Endodermal cell (in vitro differentiated cells): ENCODE measurements at regions not wholly inside any gene's neighbourhood (a gene's known extent, or its start where the extent isn't known, plus 50 kb on each side); places are given as distances from the start of the nearest gene placed in this dataset.

Source experiments
- DNase-seq: peaks from one replicate; pipeline ENCODE4 v3.0.0-alpha.2; 2017
- H3K27ac ChIP-seq: 2 replicates; pipeline ENCODE4 v1.5.1; 2013; ENCODE audit warnings: mild to moderate bottlenecking, low read depth, low read length, moderate library complexity
- H3K27me3 ChIP-seq: 2 replicates; pipeline ENCODE4 v1.6.1; 2013; ENCODE audit warnings: mild to moderate bottlenecking, low read length, moderate library complexity; ENCODE audit not compliant: insufficient read depth, control insufficient read depth, poor library complexity, severe bottlenecking
- H3K36me3 ChIP-seq: 2 replicates; pipeline ENCODE4 v1.7.0; 2013; ENCODE audit warnings: mild to moderate bottlenecking, low read length, moderate library complexity; ENCODE audit not compliant: control insufficient read depth, insufficient read depth
- H3K4me1 ChIP-seq: one replicate; pipeline ENCODE4 v1.7.0; 2013; ENCODE audit warnings: low read length; ENCODE audit not compliant: control insufficient read depth, insufficient read depth
- H3K4me3 ChIP-seq: 2 replicates; pipeline ENCODE4 v1.5.1; 2013; ENCODE audit warnings: mild to moderate bottlenecking, low read length, moderate library complexity
- H3K9ac ChIP-seq: 2 replicates; pipeline ENCODE4 v1.6.1; 2013; ENCODE audit warnings: mild to moderate bottlenecking, low read length, moderate library complexity; ENCODE audit not compliant: poor library complexity, severe bottlenecking; ENCODE audit errors: extremely low read depth
- H3K9me3 ChIP-seq: 2 replicates; pipeline ENCODE4 v1.6.1; 2013; ENCODE audit warnings: mild to moderate bottlenecking, low read length, moderate library complexity; ENCODE audit not compliant: control insufficient read depth
- H3K27ac Mint-ChIP-seq: 2 replicates; pipeline ENCODE4 v1.8.0; 2020; ENCODE audit warnings: mixed read lengths
- H3K27me3 Mint-ChIP-seq: 2 replicates; pipeline ENCODE4 v1.8.0; 2021; ENCODE audit warnings: mild to moderate bottlenecking, mixed read lengths; ENCODE audit not compliant: insufficient read depth
- H3K36me3 Mint-ChIP-seq: 2 replicates; pipeline ENCODE4 v1.8.0; 2020; ENCODE audit warnings: low read depth, mixed read lengths
- H3K4me1 Mint-ChIP-seq: 2 replicates; pipeline ENCODE4 v1.8.0; 2020; ENCODE audit warnings: mixed read lengths
- H3K4me3 Mint-ChIP-seq: 2 replicates; pipeline ENCODE4 v1.8.0; 2020; ENCODE audit warnings: mild to moderate bottlenecking, moderate library complexity, mixed read lengths
- H3K9me3 Mint-ChIP-seq: 2 replicates; pipeline ENCODE4 v1.8.0; 2020; ENCODE audit warnings: mild to moderate bottlenecking, mixed read lengths
- CTCF ChIP-seq: fragments of 200-600 bp; sonication (generic); conservative IDR thresholded peaks from 2 replicates; pipeline ENCODE4 v1.5.0; 2021; ENCODE audit warnings: antibody characterized with exemption, mild to moderate bottlenecking
- WGBS, 2 experiments: methylation state at CpG; one replicate each; pipeline versions ENCODE4 v1.1.5 to v1.1.7; 2013; ENCODE audit warnings: missing lambda C conversion rate in 2 of 2, mixed read lengths in 1 of 2; ENCODE audit not compliant: insufficient coverage in 1 of 2, insufficient read length in 1 of 2; 5-methylcytosine and 5-hydroxymethylcytosine counted together

GRCh38 chr4:154953691-154954090 lies 172.6 kb downstream of the RBM46 start:
- H3K9me3 Mint-ChIP-seq = peaks cover 16% of the 10 kb centered on the region
- H3K27ac Mint-ChIP-seq = no peak overlapping the region
- H3K4me1 Mint-ChIP-seq = peaks cover 6% of the 10 kb centered on the region
- H3K4me1 ChIP-seq = no peaks in the 10 kb centered on the region
- H3K9ac ChIP-seq = no peak overlapping the region
- no peak for DNase-seq
- H3K27me3 ChIP-seq = no peaks in the 10 kb centered on the region
- no peak for TF ChIP-seq CTCF
- H3K36me3 Mint-ChIP-seq = no peaks in the 10 kb centered on the region
- no peak overlapping the region for H3K4me3 ChIP-seq
- H3K27me3 Mint-ChIP-seq = no peaks in the 10 kb centered on the region
- no peak overlapping the region for H3K27ac ChIP-seq
- no peak overlapping the region for H3K4me3 Mint-ChIP-seq
- peaks cover 28% of the 10 kb centered on the region for H3K9me3 ChIP-seq
- H3K36me3 ChIP-seq = no peaks in the 10 kb centered on the region

GRCh38 chr4:154954117-154954516 lies 173.0 kb downstream of the RBM46 start:
- Mint-ChIP-seq H3K36me3 (no peaks in the 10 kb centered on the region), H3K9me3 (peaks cover 15% of the 10 kb centered on the region)

GRCh38 chr4:154958121-154958520 lies 177.0 kb downstream of the RBM46 start:
- Mint-ChIP-seq H3K27me3 (no peaks in the 10 kb centered on the region), H3K9me3 (no peaks in the 10 kb centered on the region), H3K4me1 (peaks cover 6% of the 10 kb centered on the region), H3K36me3 (no peaks in the 10 kb centered on the region), H3K4me3 (no peak overlapping the region), H3K27ac (no peak overlapping the region)
- DNase-seq = no peak
- Histone ChIP-seq H3K36me3 (no peaks in the 10 kb centered on the region), H3K9me3 (peaks cover 10% of the 10 kb centered on the region), H3K27me3 (no peaks in the 10 kb centered on the region), H3K4me3 (no peak overlapping the region), H3K27ac (no peak overlapping the region), H3K4me1 (no peaks in the 10 kb centered on the region), H3K9ac (no peak overlapping the region)
- no peak for TF ChIP-seq CTCF

More at GRCh38 chr4:154954117-154954516, 173.0 kb downstream of the RBM46 start:
- Histone ChIP-seq H3K4me1 (no peaks in the 10 kb centered on the region), H3K27me3 (no peaks in the 10 kb centered on the region), H3K4me3 (no peak overlapping the region), H3K36me3 (no peaks in the 10 kb centered on the region), H3K9ac (no peak overlapping the region), H3K9me3 (peaks cover 24% of the 10 kb centered on the region), H3K27ac (no peak overlapping the region)
- Mint-ChIP-seq H3K4me3 (no peak overlapping the region), H3K27ac (no peak overlapping the region), H3K27me3 (no peaks in the 10 kb centered on the region), H3K4me1 (peaks cover 6% of the 10 kb centered on the region)
- TF ChIP-seq CTCF = no peak
- DNase-seq = peak; percentile 46
- 90 to 92% methylated on average over 2 of the region's 2 CpGs for WGBS, 2 experiments
